Right renal cortex interstitium (tissue), 3 donors: ENCODE measurements at regions not wholly inside any gene's neighbourhood (a gene's known extent, or its start where the extent isn't known, plus 50 kb on each side); places are given as distances from the start of the nearest gene placed in this dataset.

Experiments used
- DNase-seq, 3 donors: peaks; one replicate each; pipeline ENCODE4 v3.0.0-alpha.2; 2013; ENCODE audit warnings: low read depth in 3 of 3, low spot score in 2 of 3

DNA sequence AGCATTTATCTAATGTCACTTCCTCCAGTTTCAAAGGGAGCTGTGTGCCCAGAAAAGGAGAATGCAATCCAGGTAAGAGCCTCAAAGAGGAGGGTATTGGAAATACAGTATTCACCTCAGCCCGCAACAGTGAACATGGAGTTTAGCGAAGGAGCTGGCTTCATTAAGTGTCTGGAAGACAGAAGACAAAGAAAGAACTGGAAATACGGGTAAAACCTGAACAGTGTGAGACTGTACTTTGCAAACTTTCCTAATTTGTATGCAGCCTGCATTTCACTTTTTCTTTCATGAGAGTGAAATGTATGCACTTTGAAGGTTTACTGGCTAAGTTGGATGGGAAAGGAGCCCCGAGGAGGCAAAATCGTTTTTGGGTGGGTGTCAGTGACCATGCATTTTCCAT lies 478.4 kb downstream of the HS3ST3B1 start:
- no peak for DNase-seq

GRCh38 chr17:14777291-14777690 lies 476.4 kb downstream of the HS3ST3B1 start:
- DNase-seq = no peak

- no peak for DNase-seq
Observed at GRCh38 chr17:14776791-14777190, 475.9 kb downstream of the HS3ST3B1 start.

DNA sequence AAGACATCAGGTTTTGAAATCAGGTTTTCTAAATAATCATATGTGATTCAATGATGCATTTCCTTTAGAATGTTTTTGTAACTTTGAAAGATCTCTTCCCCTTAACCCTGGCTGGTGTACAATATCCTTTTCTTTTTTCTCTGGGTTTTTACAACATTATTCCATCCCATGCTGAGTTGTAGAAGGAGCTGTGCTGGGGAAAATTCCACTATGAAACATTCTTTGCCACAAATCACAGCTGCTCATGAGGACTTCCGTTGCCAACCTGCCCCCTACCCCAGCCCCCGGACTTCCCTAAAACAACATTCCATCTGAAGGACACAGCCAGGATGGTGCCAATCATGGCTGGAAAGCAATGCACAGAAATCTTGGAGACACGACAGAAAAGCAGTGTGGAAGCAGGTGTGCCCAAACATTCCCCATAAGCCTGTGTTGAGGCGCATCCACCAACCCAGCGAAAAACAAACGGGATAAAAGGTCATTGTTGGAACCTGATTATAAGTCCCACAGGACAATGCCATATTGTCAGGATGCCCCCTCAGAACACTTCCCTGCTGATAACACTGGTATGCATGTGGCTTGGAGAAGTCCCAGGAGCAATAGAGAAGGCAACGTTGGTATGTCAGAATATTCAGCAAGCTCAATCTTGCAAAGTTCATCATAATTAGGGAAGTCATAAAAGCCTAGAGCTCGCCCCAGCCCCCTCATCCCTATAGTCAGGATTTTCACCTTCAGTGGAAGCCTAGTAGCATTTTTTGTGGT lies 475.0 kb downstream of the HS3ST3B1 start:
- no peak for DNase-seq

DNA sequence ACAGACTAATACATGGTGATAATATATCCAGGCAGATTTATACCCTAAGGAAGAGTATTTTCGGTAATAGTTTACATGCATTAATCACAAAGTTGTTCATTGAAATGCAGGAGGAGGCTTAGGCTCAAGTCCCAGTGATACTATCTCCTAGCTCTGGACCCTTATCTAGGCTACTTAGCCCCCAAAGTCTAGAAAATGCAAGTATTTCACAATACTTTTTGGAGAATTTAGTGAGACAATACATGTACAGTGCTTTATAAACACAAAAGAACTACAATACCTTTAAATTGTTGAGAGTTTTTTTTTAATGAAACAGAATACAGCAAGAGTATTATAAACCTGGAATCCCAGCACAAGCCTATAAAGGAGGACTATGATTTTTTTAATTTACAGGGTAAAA lies 473.9 kb downstream of the HS3ST3B1 start:
- DNase-seq = no peak

- DNase-seq = no peak
Observed at GRCh38 chr17:14772776-14773175, 471.9 kb downstream of the HS3ST3B1 start.

- DNase-seq = no peak
Observed at GRCh38 chr17:14771543-14771942, 470.7 kb downstream of the HS3ST3B1 start.

GRCh38 chr17:14768923-14769322 lies 468.0 kb downstream of the HS3ST3B1 start:
- DNase-seq = no peak

- DNase-seq = no peak
Observed at GRCh38 chr17:14762736-14763479, 462.0 kb downstream of the HS3ST3B1 start.

DNA sequence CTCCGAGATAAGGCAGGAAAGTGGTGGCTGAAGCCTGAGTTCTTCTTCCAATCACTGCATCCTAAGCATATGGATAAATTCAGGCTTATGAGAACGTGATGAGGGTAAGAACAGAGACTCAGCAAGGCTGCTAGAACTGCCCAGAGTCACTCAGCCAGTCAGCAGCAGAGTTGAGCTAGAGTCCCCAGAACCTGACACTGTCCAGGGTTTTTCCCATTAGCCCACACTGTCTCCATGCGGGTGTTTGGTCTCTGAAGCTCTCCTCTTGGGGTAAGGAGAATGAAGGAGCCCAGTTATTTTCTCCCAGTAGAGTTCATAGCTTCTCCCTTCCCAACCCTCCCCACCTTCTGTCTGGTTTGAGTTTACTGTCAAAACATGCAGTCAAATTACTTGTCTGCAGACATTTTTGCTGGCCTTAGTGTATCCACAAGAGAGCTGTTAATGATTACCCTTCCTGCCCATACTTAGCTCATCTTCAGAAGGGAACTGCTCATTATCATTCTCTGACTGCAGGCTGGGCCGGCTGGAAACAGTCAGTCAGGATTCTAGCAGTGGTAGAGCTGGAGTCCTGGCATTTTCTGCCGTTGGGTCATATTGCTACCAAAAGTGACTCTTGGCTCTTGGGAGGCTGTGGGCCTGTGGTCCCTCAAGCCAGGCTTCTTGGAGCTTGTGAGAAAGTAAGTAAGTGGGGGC lies 460.0 kb downstream of the HS3ST3B1 start:
- no peak for DNase-seq

GRCh38 chr17:14760212-14760611 lies 459.3 kb downstream of the HS3ST3B1 start:
- no peak for DNase-seq

DNA sequence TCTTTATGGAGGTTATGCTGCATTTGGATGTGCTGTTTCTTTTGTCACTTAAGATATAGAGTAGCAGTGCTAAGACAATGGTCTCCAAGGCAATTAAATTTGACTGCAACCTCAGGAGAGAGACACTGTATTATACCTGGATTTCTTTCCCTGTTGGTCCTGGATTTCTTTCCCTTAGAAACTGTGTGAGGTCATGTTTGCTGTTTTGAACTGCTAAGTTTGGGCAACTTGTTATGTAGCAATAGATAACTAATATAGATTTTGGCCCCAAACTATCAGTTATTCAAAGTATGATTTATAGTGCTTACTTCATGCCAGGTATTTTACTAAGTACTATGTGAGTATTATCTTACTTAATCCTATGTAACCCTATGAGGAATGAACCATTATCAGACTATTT lies 458.4 kb downstream of the HS3ST3B1 start:
- no peak for DNase-seq

DNA sequence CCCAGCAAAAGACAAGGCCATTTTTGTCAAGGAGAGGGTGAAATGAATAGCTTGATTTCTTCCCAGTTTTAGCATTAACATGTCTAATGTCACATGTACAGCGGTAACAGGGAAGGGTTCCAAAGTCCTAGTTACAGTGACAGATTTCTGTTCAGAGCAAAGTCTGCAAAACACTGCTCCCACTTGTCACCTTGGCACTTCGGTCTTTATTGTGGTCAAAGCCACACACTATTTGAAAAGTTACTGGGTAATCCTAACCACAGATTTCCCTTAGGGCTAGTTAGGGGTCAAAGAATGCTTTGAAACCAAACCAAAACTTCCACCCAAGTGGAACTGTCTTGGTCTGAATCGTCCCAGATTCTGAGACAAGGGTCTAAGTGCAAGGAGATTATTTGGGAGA lies 455.6 kb downstream of the HS3ST3B1 start:
- DNase-seq = no peak

DNA sequence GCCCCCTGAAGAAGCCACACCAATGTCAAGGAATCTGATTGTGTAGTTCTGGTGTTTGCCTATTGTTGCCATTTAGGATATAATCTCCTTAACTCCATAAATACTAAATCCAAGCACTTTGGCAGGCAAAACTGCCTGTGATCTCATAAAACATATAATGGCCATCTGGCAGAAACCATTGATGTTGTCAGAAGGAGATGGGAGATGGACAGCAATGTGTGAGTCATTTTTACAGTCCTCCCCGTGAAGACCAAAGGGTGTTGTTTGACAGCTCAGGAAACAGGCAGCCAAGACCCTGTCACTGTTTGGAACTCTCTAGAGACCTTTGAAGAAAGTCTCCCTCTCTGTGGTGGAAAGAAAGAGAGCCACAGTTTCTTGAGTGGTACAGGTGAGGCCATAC lies 454.1 kb downstream of the HS3ST3B1 start:
- DNase-seq = no peak

GRCh38 chr17:14753383-14753782 lies 452.5 kb downstream of the HS3ST3B1 start:
- no peak for DNase-seq

- no peak for DNase-seq
Observed at GRCh38 chr17:14752011-14752410, 451.1 kb downstream of the HS3ST3B1 start.

GRCh38 chr17:14750866-14751265 lies 450.0 kb downstream of the HS3ST3B1 start:
- DNase-seq = no peak

- no peak for DNase-seq
Observed at GRCh38 chr17:14749269-14749668, 448.4 kb downstream of the HS3ST3B1 start.

- DNase-seq = no peak
Observed at GRCh38 chr17:14748036-14748710, 447.3 kb downstream of the HS3ST3B1 start.

- DNase-seq = no peak
Observed at GRCh38 chr17:14747603-14747950, 446.7 kb downstream of the HS3ST3B1 start.
